ENCODE measurements at regions not wholly inside any gene's neighbourhood (a gene's known extent, or its start where the extent isn't known, plus 50 kb on each side); places are given as distances from the start of the nearest gene placed in this dataset.

GRCh38 chr18:61107113-61107512 lies 226.1 kb upstream of the CDH20 start:
- no peak for DNase-seq

GRCh38 chr18:61108706-61109105 lies 224.5 kb upstream of the CDH20 start:
- no peak for DNase-seq

- DNase-seq: no peak
Observed at GRCh38 chr18:61123309-61123708, 209.9 kb upstream of the CDH20 start.

GRCh38 chr18:61127714-61128467 lies 205.3 kb upstream of the CDH20 start:
- no peak for DNase-seq

DNA sequence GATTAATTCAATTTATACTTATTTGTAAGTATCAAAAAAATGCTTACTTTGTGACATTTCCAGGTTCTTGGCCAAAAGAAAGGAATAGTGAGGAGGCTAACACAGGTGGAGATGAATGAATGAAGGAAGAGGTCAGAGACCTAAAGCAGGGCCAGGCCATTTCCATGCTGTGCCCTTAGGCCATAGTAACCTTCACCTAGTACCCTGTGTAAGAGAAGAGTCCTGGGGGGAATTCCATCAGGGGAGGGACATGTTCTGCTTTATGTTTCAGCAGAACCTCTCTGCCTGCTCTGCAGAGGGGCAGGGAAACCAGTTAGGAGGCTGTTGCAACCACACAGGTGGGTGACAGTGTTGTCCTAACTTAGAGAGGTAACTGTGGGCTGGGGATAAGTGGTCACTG lies 204.2 kb upstream of the CDH20 start:
- DNase-seq: no peak

DNA sequence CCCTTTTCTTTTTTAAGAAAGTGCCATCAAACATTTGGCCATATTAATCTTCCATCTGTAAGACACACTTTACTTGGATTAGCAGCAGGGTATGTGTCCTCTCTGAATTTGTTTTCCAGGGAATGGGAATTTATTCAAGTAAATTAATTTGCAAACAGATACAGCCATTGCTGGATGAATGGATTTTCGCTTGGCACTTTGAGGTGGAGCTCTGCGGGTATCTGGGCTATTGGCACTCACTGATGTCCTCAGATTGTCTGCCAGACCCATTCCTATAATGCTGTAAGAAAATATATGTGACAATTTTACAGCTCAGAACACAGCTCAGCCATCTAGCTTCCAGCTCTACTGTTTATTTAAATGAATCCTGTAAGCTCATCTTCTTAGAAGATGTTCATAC lies 201.2 kb upstream of the CDH20 start:
- no peak for DNase-seq

- DNase-seq: no peak
Observed at GRCh38 chr18:61133783-61134182, 199.4 kb upstream of the CDH20 start.

GRCh38 chr18:61136711-61137251 lies 196.4 kb upstream of the CDH20 start:
- no peak for DNase-seq

- peak; percentile 16 for DNase-seq
Observed at GRCh38 chr18:61141691-61142090, 191.5 kb upstream of the CDH20 start.

GRCh38 chr18:61148322-61148721 lies 184.9 kb upstream of the CDH20 start:
- DNase-seq: no peak

GRCh38 chr18:61149786-61150185 lies 183.4 kb upstream of the CDH20 start:
- DNase-seq: no peak

GRCh38 chr18:61153571-61153970 lies 179.7 kb upstream of the CDH20 start:
- no peak for DNase-seq

DNA sequence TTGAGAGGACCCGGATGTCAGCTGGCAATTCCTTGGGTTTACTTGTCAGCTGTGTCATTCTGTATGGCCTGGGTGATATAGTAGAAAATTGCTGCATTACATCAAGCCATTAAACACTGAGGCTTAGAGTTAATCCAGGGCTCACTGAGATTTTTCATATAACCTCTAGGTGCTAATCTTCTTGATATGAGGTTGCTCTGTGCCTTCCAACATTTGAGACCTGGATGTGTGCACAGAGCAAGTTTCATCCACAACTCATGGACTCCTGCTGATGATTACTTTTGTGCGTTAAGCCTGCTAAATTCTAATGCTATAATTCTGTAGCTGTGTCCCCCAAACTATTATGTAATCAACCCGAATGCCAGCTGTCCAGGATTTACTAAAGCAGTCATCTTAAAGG lies 178.4 kb upstream of the CDH20 start:
- no peak for DNase-seq

GRCh38 chr18:61155586-61155985 lies 177.6 kb upstream of the CDH20 start:
- DNase-seq: no peak

DNA sequence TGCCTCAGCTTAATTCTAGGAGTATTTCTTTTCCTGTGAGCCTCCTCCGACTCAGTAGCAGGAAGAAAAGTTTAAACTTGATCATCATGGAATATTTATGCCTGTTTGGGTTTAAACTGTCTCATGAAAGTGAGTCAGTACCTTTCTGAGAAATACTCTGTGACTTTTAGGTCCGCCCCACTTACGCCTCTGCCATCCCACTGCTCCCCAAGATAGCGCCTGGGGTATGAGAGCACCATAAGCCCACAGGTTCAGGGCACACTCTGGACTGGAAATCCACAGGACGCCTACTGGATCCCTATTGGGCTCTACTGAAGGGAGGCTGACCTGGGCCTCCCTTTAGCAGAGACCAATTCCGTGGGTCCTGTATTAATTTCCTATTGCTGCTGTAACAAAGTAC lies 175.8 kb upstream of the CDH20 start:
- DNase-seq: no peak

- DNase-seq: no peak
Observed at GRCh38 chr18:61159246-61159645, 174.0 kb upstream of the CDH20 start.

DNA sequence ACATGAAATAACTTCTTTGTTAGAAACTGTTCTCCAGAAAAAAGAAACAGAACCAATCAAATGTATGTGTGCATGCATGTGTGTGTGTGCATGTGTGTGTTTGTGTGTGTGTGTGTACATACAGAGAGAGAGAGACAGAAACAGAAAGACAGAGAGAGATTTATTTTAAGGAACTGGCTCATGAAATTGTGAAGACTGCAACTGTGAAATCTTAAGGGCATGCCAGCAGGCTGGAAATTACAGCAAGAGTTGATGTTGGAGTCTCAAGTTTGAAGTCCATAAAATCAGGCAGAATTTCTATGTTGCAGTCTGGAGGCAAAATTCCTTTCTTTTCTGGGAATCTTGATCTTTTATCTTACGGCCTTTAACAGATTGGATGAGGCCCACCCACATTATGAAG lies 168.9 kb upstream of the CDH20 start:
- DNase-seq: no peak

DNA sequence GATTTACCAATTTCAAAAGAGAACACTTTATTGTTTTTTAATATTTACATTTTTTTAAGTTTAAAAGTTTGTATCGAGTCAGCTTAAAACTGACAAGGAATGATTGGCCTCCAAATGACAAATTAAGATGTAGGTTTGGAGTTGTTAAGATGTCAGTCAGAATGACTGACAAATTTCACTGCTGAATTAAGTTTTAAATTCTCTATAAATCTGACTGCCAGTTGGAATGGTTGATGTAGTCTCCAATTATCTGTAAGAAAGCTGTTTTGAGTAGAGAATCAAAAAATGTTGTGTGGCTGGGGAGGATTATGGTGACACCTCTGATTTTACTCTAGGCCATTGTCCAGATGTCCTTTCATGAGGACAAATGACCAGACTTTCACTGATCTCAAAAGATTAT lies 165.3 kb upstream of the CDH20 start:
- DNase-seq: no peak

GRCh38 chr18:61169386-61169785 lies 163.8 kb upstream of the CDH20 start:
- peak; percentile 10 for DNase-seq

- no peak for DNase-seq
Observed at GRCh38 chr18:61172624-61173023, 160.6 kb upstream of the CDH20 start.

DNA sequence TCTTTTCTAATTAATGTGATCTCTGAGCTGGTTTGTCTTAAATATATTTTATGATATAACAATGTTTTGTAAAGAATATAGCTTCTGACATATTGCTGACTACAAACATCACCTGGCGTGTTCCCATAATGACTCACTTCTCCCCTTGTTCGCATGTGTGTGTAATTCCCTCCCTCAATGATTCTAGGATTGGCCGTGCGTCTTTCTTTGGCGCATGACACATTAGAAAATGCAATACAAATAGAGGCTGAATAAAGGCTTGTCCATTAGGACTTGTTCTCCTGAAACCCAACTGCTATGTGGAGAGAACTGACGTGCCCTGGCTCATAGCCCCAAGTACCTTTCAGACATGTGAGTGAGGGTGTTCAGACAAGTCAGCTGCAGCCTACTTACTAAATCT lies 159.7 kb upstream of the CDH20 start:
- no peak for DNase-seq

- no peak for DNase-seq
Observed at GRCh38 chr18:61183798-61184197, 149.4 kb upstream of the CDH20 start.

- no peak for DNase-seq
Observed at GRCh38 chr18:61187971-61188370, 145.3 kb upstream of the CDH20 start.

GRCh38 chr18:61189376-61189775 lies 143.9 kb upstream of the CDH20 start:
- DNase-seq: no peak

- no peak for DNase-seq
Observed at GRCh38 chr18:61194726-61195125, 138.5 kb upstream of the CDH20 start.
